Liver (tissue), 8 donors: ENCODE measurements at regions not wholly inside any gene's neighbourhood (a gene's known extent, or its start where the extent isn't known, plus 50 kb on each side); places are given as distances from the start of the nearest gene placed in this dataset.

Source experiments
- DNase-seq: peaks from one replicate; pipeline ENCODE4 v3.0.0-alpha.2; 2017; ENCODE audit warnings: low spot score
- H3K27ac ChIP-seq, 2 donors: one replicate each; pipeline ENCODE4 v1.7.0; 2013; ENCODE audit warnings: inconsistent platforms in 2 of 2, low read length in 2 of 2, control low read depth in 1 of 2, low read depth in 1 of 2, mild to moderate bottlenecking in 1 of 2
- H3K27me3 ChIP-seq, 4 donors: one replicate each; pipeline versions ENCODE4 v1.6.1 to v1.7.0; 2013; ENCODE audit warnings: low read length in 3 of 4, inconsistent platforms in 1 of 4, mild to moderate bottlenecking in 1 of 4, moderate library complexity in 1 of 4; ENCODE audit not compliant: control insufficient read depth in 4 of 4, insufficient read depth in 4 of 4
- H3K36me3 ChIP-seq, 4 donors: one replicate each; pipeline versions ENCODE4 v1.6.1 to v1.7.0; 2013; ENCODE audit warnings: low read length in 3 of 4, mild to moderate bottlenecking in 3 of 4, low read depth in 1 of 4, moderate library complexity in 1 of 4; ENCODE audit not compliant: control insufficient read depth in 4 of 4, insufficient read depth in 3 of 4
- H3K4me1 ChIP-seq, 4 donors: one replicate each; pipeline versions ENCODE4 v1.6.1 to v1.7.0; 2013; ENCODE audit warnings: low read length in 3 of 4, mild to moderate bottlenecking in 3 of 4, moderate library complexity in 1 of 4; ENCODE audit not compliant: control insufficient read depth in 4 of 4, insufficient read depth in 4 of 4
- H3K4me3 ChIP-seq, 3 donors: one replicate each; pipeline versions ENCODE4 v1.6.1 to v1.7.0; 2013; ENCODE audit warnings: low read length in 3 of 3, control low read depth in 1 of 3, low read depth in 1 of 3, mild to moderate bottlenecking in 1 of 3
- H3K9ac ChIP-seq, 2 donors: one replicate each; pipeline ENCODE4 v1.7.0; 2013; ENCODE audit warnings: low read length in 2 of 2, mild to moderate bottlenecking in 2 of 2, moderate library complexity in 2 of 2, control low read depth in 1 of 2, low read depth in 1 of 2
- H3K9me3 ChIP-seq, 4 donors: one replicate each; pipeline versions ENCODE4 v1.6.1 to v1.7.0; 2013; ENCODE audit warnings: low read length in 3 of 4; ENCODE audit not compliant: control insufficient read depth in 4 of 4
- ATF3 ChIP-seq: IDR thresholded peaks from 2 replicates; pipeline ENCODE4 v1.6.1; 2016; ENCODE audit warnings: antibody characterized with exemption
- CTCF ChIP-seq: fragments of 150-350 bp; IDR thresholded peaks from 2 replicates; pipeline ENCODE4 v1.5.1; 2017; ENCODE audit warnings: improper control_type of control experiment, low read depth, low read length; ENCODE audit not compliant: missing input control
- EGR1 ChIP-seq, 2 donors: IDR thresholded peaks; 2 replicates each; pipeline ENCODE4 v1.6.1; 2016 to 2018; ENCODE audit warnings: antibody characterized with exemption in 2 of 2, low read depth in 2 of 2
- FOXA1 ChIP-seq: IDR thresholded peaks from 2 replicates; pipeline ENCODE4 v1.6.1; 2016; ENCODE audit warnings: antibody characterized with exemption
- FOXA2 ChIP-seq: IDR thresholded peaks from 2 replicates; pipeline ENCODE4 v1.6.1; 2016; ENCODE audit warnings: antibody characterized with exemption
- GABPA ChIP-seq, 2 donors: IDR thresholded peaks in 1 of 2; conservative IDR thresholded peaks in 1 of 2; 2 replicates each; pipeline ENCODE4 v1.6.1; 2016; ENCODE audit warnings: antibody characterized with exemption in 2 of 2, mild to moderate bottlenecking in 1 of 2, moderate library complexity in 1 of 2
- HNF4A ChIP-seq, 2 donors: conservative IDR thresholded peaks; 2 replicates each; pipeline ENCODE4 v1.6.1; 2016; ENCODE audit warnings: antibody characterized with exemption in 2 of 2, mild to moderate bottlenecking in 2 of 2
- HNF4G ChIP-seq: IDR thresholded peaks from 2 replicates; pipeline ENCODE4 v1.6.1; 2016; ENCODE audit warnings: antibody characterized with exemption
- JUND ChIP-seq, 2 donors: IDR thresholded peaks; 2 replicates each; pipeline ENCODE4 v1.6.1; 2016; ENCODE audit warnings: antibody characterized with exemption in 2 of 2
- MAX ChIP-seq: IDR thresholded peaks from 2 replicates; pipeline ENCODE4 v1.6.1; 2016; ENCODE audit warnings: antibody characterized with exemption
- NR2F2 ChIP-seq: IDR thresholded peaks from 2 replicates; pipeline ENCODE4 v1.6.1; 2016; ENCODE audit warnings: antibody characterized with exemption
- RAD21 ChIP-seq, 2 donors: IDR thresholded peaks; 2 replicates each; pipeline ENCODE4 v1.6.1; 2016; ENCODE audit warnings: antibody characterized with exemption in 2 of 2, mild to moderate bottlenecking in 2 of 2
- RXRA ChIP-seq, 2 donors: IDR thresholded peaks; 2 replicates each; pipeline ENCODE4 v1.6.1; 2017 to 2018; ENCODE audit warnings: antibody characterized with exemption in 2 of 2, mild to moderate bottlenecking in 1 of 2
- SP1 ChIP-seq: IDR thresholded peaks from 2 replicates; pipeline ENCODE4 v1.6.1; 2018; ENCODE audit warnings: antibody characterized with exemption, mild to moderate bottlenecking
- TAF1 ChIP-seq: conservative IDR thresholded peaks from 2 replicates; pipeline ENCODE4 v1.6.1; 2016; ENCODE audit warnings: antibody characterized with exemption, mild to moderate bottlenecking
- YY1 ChIP-seq: IDR thresholded peaks from 2 replicates; pipeline ENCODE4 v1.6.1; 2016; ENCODE audit warnings: antibody characterized with exemption, mild to moderate bottlenecking
- ZBTB33 ChIP-seq: IDR thresholded peaks from 2 replicates; pipeline ENCODE4 v1.6.1; 2016; ENCODE audit warnings: antibody characterized with exemption
- WGBS: extraction: QIAGEN DNeasy Blood & Tissue Kit; methylation state at CpG from one replicate; pipeline ENCODE4 v1.1.7; 2013; 5-methylcytosine and 5-hydroxymethylcytosine counted together
- TF ChIP-seq, protein P1 (sequence below): IDR thresholded peaks from 2 replicates; pipeline ENCODE4 v1.6.1; 2016; ENCODE audit warnings: antibody characterized with exemption, mild to moderate bottlenecking
- donor health status: healthy.
- donor health status: healthy.
- donor health status: healthy.
- donor health status: healthy.
- donor health status: healthy.

- H3K4me1 ChIP-seq, result peaks cover 9 to 51% (median 41%) of the 10 kb centered on the region in 4 donors
- no peak for DNase-seq
- no peaks in the 10 kb centered on the region for H3K36me3 ChIP-seq
- no peaks in the 10 kb centered on the region for H3K27me3 ChIP-seq
- TF ChIP-seq SP1 (no peak), RXRA (IDR thresholded peaks at IDR 0.05) (no peak), FOXA1 (no peak), ZBTB33 (no peak), GABPA (IDR thresholded peaks at IDR 0.05 in 1 of 2, conservative IDR thresholded peaks at IDR 0.05 in 1 of 2) (no peak), FOXA2 (no peak), MAX (no peak), CTCF (no peak), YY1 (no peak), RAD21 (IDR thresholded peaks at IDR 0.05) (no peak), HNF4G (no peak), ATF3 (no peak), HNF4A (conservative IDR thresholded peaks at IDR 0.05) (no peak), JUND (IDR thresholded peaks at IDR 0.05) (no peak), EGR1 (IDR thresholded peaks at IDR 0.05; ENCODE audit: low read depth in 2 of 2) (no peak), NR2F2 (no peak)
- TF ChIP-seq, protein P1, sequence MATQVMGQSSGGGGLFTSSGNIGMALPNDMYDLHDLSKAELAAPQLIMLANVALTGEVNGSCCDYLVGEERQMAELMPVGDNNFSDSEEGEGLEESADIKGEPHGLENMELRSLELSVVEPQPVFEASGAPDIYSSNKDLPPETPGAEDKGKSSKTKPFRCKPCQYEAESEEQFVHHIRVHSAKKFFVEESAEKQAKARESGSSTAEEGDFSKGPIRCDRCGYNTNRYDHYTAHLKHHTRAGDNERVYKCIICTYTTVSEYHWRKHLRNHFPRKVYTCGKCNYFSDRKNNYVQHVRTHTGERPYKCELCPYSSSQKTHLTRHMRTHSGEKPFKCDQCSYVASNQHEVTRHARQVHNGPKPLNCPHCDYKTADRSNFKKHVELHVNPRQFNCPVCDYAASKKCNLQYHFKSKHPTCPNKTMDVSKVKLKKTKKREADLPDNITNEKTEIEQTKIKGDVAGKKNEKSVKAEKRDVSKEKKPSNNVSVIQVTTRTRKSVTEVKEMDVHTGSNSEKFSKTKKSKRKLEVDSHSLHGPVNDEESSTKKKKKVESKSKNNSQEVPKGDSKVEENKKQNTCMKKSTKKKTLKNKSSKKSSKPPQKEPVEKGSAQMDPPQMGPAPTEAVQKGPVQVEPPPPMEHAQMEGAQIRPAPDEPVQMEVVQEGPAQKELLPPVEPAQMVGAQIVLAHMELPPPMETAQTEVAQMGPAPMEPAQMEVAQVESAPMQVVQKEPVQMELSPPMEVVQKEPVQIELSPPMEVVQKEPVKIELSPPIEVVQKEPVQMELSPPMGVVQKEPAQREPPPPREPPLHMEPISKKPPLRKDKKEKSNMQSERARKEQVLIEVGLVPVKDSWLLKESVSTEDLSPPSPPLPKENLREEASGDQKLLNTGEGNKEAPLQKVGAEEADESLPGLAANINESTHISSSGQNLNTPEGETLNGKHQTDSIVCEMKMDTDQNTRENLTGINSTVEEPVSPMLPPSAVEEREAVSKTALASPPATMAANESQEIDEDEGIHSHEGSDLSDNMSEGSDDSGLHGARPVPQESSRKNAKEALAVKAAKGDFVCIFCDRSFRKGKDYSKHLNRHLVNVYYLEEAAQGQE, result no peak
- 71% methylated on average over 3 of the region's 3 CpGs for WGBS
- no peaks in the 10 kb centered on the region for H3K9me3 ChIP-seq
- peak overlapping the region; percentile 44 to 88 for H3K27ac ChIP-seq
- no peak overlapping the region for H3K4me3 ChIP-seq
- no peak overlapping the region for H3K9ac ChIP-seq
Observed at GRCh38 chr2:63699549-63699839, 110.7 kb downstream of the MDH1 start.

DNA sequence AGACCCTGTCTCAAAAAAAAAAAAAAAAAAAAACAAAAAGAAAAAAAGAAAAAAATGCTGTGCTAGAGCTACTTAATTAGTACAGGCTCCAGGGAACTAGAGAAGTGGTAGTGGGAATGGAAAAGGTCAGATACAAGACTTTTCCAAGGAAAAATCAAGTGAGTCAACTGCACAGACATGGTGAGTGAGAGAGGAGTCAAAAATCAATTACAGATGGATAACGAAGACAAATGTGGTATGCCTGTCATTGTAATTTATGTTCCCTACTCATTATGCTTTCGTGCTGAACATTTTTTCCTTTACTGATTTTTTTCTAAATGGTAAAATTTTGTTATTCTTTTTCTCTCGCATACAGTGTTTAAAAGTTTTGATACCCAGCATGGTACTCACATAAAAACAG lies 111.5 kb downstream of the MDH1 start:
- WGBS, result 95% methylated on average over 3 of the region's 3 CpGs
- no peak for DNase-seq

More for the DNA sequence above, 111.5 kb downstream of the MDH1 start:
- no peaks in the 10 kb centered on the region for H3K36me3 ChIP-seq
- no peaks in the 10 kb centered on the region for H3K9me3 ChIP-seq
- TF ChIP-seq HNF4G (no peak), RAD21 (IDR thresholded peaks at IDR 0.05) (no peak), GABPA (IDR thresholded peaks at IDR 0.05 in 1 of 2, conservative IDR thresholded peaks at IDR 0.05 in 1 of 2) (no peak), FOXA1 (no peak), EGR1 (IDR thresholded peaks at IDR 0.05; ENCODE audit: low read depth in 2 of 2) (no peak), JUND (IDR thresholded peaks at IDR 0.05) (no peak), FOXA2 (no peak), ATF3 (no peak), NR2F2 (no peak), TAF1 (no peak), HNF4A (conservative IDR thresholded peaks at IDR 0.05) (no peak)
- TF ChIP-seq, protein P1, result no peak
- H3K27me3 ChIP-seq, result no peaks in the 10 kb centered on the region
- H3K4me1 ChIP-seq, result peaks cover 9 to 44% (median 36%) of the 10 kb centered on the region in 4 donors
- H3K4me3 ChIP-seq, result no peak overlapping the region
- no peak overlapping the region for H3K27ac ChIP-seq
- no peak overlapping the region for H3K9ac ChIP-seq
